ENCODE measurements at regions not wholly inside any gene's neighbourhood (a gene's known extent, or its start where the extent isn't known, plus 50 kb on each side); places are given as distances from the start of the nearest gene placed in this dataset.

DNA sequence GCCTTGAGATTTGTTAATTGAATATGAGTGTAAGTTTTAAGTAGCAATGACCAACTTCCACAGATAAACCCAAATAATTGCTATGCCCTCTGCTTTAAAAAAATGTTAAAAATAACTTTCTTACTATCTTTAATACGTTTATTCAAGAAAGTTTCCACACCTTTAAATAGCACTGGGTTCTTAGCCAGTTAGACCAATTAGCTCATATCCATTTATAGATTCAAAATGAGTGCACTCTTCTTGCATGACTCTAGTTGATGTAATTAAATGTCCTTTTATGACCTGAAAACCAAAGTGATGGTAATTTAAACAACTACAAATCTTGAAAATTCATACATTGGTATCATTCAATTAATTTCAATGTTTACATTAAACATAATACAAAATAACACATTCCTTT is 50.8 kb upstream of the CACNA2D1 start:
- no peak overlapping the region for H2AFZ ChIP-seq
- no peaks in the 10 kb centered on the region for H3K9me2 ChIP-seq (ENCODE audit: insufficient read depth)
- no peaks in the 10 kb centered on the region for H3K79me2 ChIP-seq (ENCODE audit: low read depth)
- H3K36me3 ChIP-seq (ENCODE audit: low read depth), result no peaks in the 10 kb centered on the region
- no peaks in the 10 kb centered on the region for H3K27me3 ChIP-seq (ENCODE audit: insufficient read depth, low read depth)
- TF ChIP-seq EZH2 (IDR thresholded peaks at IDR 0.05; ENCODE audit: low read depth), result no peak
- no peak for TF ChIP-seq CTCF (conservative IDR thresholded peaks at IDR 0.05)
- H3K4me2 ChIP-seq, result no peak overlapping the region
- no peak overlapping the region for H3K27ac ChIP-seq
- DNase-seq, result no peak
- H3F3A ChIP-seq (ENCODE audit: insufficient read depth, low read depth), result no peaks in the 10 kb centered on the region
- no TSS peak for BruUV-seq (replicated peaks)
- no peaks in the 10 kb centered on the region for H4K20me1 ChIP-seq (ENCODE audit: insufficient read depth)
- ChIA-PET POLR2A (ENCODE audit: unreplicated experiment) (no interaction called here), CTCF (no interaction called here)
- H3K4me3 ChIP-seq, result no peak overlapping the region
- H3K9me3 ChIP-seq (ENCODE audit: insufficient read depth, low read depth), result no peaks in the 10 kb centered on the region
- intact Hi-C loops (cut with micrococcal nuclease; ENCODE audit: unreplicated experiment), result no loop called here
- no peaks in the 10 kb centered on the region for H3K4me1 ChIP-seq (replicated peaks; ENCODE audit: insufficient read depth)

Measured in PC-9 (cell line).